HG02763 (cell line): ENCODE measurements at regions not wholly inside any gene's neighbourhood (a gene's known extent, or its start where the extent isn't known, plus 50 kb on each side); places are given as distances from the start of the nearest gene placed in this dataset.
"Not testable (repeated sequence)": the region's sequence is repeated elsewhere in the genome, so short reads cannot be mapped to it uniquely, and the experiment has no call there.

Source experiments
- ATAC-seq: cut with Tn5 transposase; IDR thresholded peaks from one replicate; pipeline ENCODE4 v1.9.1; 2021; ENCODE audit warnings: mild to moderate bottlenecking, moderate library complexity; ENCODE audit not compliant: unreplicated experiment

DNA sequence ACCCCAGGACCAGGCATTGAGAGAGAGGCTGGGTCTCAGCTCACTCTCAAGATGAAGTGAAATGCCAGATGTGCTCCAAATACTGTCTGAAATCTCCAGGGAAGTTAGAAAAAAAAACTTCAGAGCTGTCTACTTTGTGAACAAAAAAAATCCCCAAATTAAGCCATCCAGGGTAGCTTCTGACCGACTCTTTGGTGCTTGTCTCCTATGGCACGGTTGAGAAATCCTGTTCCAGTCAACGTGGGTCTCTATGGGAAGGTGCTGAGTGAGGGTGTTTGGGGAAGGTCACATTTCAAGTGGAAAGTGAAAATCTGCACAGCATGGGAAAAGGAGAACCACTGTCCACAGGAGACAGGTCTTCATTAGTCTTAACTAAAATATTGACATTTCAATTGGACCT lies 322.5 kb upstream of the CFAP20DC start:
- no peak for ATAC-seq

DNA sequence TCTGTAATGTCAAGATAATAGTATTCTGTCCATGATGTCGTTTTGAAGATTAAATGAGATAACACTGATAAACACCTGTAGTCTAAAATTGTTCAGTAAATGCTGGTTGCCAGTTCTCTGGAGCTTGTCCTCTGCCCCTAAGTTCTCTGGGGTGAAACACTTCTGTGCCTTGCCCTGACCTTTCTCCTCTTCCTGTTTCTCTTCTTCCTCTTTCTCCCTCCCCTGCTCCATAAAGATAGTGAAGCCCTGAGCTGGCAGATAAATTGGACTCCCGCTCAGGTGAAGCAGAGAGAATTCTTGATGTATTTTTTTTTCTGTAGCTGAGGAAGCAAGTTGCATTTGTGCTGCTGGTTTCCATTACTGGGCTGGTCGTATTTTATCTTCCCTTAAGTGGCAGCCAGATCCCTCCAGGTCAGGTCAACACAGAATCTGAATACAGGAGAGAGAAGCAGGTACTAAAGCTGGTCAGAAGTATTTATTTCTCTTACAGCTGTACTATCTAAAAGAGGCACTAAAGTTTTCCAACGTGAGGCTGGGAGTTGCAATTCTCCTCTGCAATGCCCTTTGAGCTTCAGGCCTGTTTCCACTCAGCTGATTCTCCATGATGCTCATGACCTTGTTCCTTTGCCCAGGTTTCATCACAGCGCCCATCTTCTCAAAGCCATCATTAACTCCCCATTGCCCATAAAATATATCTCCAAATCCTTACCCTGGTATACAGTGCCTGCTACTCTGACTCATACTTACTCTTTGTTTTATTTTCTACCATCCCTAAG lies 319.3 kb upstream of the CFAP20DC start:
- ATAC-seq, result no peak

DNA sequence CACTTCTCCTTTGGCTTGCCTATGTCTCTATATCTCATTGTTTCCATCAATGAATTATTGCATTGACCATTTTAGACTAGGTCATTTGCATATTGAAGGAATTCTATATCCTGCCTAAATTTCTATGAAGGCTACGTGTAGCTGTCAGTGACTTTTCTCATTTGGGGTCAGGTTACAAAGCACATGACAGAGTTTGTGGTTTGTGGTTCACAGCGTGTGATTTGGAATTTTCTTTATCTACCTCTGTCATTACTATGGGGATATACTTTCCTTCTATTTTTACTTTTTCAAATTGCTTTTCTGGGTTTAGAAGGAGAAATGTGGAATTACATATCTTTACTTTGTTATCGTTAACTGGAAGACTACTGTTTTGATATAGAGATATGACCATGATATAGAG lies 317.3 kb upstream of the CFAP20DC start:
- no peak for ATAC-seq

DNA sequence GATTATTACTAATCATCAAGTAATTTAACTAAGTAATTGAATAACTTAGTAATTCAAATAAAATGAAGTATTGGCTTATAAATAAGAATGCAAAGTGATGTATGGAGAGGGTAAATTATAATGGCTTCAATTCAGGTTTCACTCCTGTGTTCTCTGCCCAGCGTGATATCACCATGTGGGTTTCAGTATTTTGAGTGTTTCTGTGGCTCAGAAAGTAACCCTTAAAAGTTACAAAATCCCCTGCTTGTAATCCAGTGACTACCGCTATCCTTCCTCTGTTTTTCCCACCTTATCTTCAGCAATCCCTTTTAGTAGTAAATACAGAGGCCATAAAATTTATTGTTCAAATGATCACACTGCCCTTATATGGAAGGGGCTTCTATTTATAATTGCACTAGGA lies 316.4 kb upstream of the CFAP20DC start:
- no peak for ATAC-seq

DNA sequence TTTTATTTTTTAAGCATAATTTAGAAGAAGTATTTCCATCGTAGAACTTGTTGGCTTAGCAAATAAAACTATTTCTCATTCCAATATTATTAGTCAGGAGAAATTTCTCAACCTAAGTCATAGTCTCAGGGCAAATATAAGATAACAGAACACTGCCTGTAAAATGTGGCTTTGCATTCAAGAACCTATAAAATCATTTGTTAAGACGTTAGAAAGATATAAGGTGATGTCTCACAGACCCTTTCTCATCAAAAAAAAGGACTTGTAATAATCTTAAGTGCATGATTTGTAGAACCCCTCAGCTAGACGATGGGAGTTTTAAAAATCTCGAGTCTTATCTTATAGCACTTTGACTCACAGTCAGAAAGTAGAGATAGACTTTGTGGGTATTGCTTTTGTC lies 314.7 kb upstream of the CFAP20DC start:
- ATAC-seq, result no peak

DNA sequence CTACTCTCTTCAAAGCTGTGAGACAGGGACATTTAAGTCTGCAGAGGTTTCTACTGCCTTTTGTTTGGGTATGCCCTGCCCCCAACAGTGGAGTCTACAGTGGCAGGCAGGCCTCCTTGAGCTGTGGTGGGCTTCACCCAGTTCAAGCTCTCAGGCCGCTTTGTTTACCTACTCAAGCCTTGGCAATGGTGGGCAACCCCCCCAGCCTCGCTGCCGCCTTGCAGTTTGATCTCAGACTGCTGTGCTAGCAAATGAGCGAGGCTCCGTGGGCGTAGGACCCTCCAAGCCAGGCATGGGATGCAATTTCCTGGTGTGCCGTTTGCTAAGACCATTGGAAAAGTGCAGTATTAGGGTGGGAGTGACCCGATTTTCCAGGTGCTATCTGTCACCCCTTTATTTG lies 310.5 kb upstream of the CFAP20DC start:
- ATAC-seq, result not testable (repeated sequence)

DNA sequence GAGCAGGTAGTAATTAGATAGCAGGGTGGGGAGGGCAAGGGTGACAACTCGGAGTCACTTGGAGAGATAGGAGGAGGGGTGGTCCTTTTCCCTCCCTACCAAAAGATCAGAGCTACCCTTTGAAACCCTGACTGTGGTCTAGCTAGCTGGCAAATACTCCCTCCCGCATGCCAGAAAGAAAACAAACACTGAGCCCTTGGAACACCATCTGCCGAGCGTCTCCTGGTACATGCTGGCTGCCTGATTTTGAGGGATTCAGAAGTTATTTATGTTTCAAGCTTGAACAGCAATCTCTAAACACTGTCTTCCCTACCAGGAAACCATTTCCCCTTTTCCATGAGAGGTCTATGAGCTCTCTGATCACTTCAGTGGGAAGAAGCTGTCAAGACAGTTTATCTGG lies 291.6 kb upstream of the CFAP20DC start:
- no peak for ATAC-seq

DNA sequence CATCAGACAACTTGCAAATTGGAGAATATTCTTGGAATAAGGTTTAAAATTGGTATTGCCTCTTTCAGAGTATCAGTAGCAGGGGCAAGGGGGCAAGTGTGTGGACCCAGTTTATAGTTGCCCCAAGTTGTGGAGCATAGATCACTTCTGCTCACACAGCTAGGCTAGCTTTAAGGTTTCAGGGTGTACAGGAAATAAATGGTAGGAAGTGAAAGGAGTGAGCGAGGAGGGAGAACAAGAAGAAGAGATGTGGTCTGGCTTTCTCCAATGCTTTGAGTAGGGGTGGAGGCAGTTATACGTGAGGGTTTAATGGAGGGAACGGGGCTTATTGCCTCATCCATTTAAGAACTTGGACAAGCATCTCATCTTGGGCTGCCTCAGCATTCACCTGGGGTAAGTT lies 290.0 kb upstream of the CFAP20DC start:
- no peak for ATAC-seq

DNA sequence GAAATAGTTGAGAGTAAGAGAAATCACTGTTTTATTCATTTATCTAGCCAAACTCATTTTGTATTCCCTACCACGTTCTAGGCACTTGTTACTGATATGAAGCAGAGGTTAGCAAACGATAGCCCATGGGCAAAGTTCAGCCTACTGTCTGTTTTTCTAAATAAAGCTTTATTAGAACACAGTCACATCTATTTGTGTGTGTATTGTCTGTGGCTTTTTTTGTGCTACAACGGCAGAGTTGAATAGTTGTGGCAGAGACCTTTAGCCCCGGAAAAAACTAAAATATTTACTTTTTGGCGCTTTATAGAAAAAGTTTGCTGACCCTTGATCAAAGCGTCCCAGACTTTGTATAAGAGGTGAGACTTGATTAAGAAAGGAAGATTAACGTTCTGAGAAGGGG lies 289.1 kb upstream of the CFAP20DC start:
- ATAC-seq, result no peak

DNA sequence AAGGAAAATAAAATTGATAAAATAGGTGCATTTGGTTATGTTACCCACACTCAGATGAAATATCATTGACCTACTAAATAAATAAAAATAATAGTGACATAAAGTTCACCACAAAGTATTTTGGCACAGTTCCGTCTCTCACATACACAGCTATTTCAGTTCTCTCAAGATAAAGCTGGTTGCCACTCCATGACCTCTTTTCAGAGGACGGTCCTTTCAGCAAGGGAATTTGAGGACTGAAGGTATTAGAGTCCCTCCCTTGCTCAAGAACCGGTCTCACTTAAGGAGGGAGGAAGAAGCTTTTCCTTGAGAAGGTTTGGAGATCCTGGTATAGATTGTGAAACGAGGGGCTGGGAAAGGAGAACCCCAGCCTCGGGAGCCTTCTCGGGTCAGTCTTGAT lies 285.5 kb upstream of the CFAP20DC start:
- no peak for ATAC-seq

DNA sequence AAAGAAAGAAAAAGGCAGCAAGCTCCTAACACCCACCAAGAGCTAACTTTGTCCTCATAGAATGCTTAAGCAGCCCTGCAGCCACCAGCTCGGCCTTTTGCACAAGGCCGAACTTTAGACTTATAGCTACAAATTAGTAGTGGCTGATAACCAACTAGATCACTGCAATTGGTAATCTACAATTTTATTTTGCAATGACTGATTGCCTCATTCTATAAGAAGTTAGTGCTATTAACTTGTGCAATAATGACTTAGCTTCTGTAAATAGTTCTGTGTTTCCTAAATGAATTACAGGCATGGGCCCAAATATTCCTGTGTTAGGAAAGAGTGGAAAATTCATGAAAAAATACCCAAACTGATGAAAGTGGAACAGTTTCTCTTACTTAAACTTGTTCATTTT lies 284.8 kb upstream of the CFAP20DC start:
- no peak for ATAC-seq

DNA sequence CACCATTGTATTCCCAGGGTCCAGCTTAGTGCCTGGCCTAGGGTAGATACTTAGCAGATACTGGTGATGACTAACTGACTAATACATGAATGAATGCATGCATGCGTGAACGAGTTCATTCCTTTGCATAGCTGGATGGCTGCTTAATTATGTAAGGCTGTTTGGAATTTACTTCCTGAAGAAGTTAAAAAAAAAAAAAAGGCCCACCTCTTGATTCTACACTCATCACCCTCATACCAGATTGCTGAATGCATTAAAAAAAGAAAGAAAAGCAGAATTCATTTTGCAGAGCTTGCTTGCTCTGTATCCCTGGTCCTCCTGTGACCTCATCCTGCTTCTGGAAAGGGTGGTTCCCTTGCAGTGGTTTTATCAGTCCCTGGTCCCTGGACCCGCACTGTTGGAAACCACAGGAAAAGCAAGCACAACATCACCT lies 277.6 kb upstream of the CFAP20DC start:
- ATAC-seq, result no peak

DNA sequence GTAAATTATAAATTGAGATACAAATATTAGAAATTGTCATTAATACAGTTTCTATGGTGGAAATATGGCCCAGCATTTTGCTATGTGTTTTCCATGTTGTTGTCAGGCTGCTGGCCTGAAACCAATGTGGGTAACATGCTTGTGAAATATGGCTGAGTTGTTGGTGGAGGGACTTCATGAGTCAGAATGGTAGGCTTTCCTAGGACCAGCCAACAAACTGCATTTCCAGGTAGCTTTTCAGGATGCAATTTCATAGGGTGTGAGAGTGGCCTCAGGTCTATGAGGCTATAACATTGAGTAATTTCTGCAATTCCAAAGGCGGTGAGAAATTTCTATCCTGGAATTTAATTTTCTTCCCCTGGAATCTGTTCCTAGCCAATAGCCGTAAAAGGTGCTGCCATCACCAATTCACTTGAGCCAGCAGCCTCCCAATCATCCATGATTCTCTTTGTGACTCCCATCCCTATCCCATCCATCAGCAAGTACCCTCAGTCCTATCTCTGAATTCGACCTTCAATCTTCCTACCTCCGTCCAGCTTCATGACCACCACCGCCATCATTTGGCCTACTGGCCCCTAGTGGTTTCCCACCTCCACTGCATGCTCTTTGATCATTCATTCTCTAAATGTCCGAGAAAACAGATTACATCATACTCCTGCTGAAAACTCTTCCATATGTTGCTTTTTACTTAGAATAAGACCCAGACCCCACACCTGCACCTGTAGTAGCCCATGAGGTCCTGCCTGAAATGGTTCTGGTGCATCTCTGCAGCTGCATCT lies 276.6 kb upstream of the CFAP20DC start:
- ATAC-seq, result no peak

DNA sequence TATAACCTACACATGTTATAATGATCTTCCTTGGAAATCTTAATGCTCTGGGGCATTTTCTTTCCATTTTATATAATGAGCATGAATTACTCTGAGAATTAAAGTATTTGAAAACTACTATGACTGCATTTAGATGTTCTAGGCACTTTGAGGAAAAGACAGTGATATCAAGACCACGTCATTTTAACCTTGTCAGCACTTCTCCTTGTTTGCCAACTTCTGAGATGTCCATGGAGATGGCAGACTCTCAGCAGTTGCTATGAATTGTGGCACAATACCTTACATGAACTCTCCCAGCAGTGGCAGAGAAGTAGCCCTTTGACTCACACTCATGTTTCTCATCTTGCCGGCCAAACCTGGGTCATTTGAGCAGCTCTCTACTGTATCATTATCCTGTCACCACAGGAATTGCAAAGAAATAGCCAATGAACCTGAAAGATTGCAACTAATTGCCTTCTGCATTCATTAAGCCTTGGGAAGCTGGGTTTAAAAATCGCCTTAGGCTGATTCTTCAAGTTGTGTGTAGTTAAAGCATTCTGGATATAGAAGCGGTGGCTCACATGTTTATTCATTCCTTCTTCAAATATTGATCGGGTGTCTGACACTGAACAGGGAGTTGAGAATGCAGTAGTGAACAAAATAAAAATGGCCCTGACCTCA lies 272.2 kb upstream of the CFAP20DC start:
- no peak for ATAC-seq

DNA sequence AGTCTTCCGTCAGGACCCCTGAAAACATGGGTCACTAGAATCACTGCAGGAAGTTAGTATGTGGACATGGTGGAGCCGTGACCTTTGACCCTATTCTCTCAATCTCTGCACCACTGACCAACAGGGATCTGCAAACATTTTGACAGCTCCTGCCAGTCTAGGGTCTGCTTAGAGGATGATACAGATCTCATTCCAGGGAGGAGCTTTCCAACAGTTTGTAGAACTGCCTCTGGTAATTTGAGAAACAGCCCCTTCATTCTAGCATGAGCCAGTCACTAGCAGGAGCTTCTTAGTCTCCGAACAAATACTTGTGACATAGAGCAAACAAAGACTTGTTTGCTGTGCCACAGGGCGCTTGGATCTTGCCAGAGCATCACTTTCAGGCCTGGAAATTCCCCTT lies 270.3 kb upstream of the CFAP20DC start:
- no peak for ATAC-seq

DNA sequence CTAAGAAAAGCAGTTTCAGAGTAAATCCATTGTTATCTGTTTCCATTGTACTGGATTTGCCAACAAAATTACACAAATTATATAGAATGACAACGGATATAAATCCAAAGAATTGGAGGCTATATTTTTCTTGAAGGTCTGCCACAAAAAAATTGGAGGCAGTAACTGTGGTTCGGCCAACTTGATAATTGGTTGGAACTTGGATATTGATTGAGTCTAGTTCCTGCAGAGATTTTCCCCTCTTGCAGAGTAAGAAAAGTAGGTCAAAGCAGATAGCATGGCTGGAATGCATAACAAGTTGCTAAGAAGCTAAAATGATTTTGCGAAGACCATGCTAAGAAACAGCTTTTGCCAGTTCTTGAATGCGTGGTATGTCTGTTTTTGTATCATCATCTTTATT lies 269.6 kb upstream of the CFAP20DC start:
- no peak for ATAC-seq

DNA sequence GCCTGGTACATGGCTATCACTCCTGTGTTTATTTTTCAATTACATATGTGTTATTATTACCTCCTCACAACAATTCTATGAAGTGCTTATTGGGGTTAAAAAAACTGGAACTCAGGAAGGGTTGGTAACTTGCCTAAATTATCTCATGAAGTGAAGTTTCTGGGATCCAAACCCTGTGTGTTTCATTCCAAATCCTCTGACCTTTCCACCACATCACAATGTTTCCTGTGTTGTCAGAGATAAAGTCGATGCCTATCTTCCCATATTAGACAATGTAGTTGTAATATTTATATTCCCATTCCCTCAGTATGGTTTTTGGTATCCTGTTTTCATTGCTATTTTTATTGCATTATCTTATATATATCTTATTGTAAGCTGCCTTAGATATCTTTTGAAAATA lies 269.1 kb upstream of the CFAP20DC start:
- ATAC-seq, result no peak

DNA sequence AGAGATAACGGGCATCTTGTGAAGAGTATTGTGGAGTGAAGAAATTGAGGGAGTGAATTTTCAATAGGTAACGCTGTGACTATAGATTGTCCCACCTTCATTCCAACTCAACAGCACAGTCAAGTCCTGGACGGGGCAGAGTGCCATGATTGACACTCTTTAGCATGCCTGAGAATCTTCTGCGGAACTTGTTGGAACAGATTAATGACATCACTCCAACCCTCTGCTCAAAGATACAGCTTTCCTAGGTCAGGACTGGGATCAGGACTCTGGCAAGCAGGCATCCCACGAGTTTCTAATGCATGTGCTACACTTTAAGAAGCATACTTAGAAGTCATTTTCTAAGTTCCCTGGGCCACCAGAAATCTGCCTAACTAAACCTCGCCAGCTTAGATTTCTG lies 267.6 kb upstream of the CFAP20DC start:
- ATAC-seq, result no peak

DNA sequence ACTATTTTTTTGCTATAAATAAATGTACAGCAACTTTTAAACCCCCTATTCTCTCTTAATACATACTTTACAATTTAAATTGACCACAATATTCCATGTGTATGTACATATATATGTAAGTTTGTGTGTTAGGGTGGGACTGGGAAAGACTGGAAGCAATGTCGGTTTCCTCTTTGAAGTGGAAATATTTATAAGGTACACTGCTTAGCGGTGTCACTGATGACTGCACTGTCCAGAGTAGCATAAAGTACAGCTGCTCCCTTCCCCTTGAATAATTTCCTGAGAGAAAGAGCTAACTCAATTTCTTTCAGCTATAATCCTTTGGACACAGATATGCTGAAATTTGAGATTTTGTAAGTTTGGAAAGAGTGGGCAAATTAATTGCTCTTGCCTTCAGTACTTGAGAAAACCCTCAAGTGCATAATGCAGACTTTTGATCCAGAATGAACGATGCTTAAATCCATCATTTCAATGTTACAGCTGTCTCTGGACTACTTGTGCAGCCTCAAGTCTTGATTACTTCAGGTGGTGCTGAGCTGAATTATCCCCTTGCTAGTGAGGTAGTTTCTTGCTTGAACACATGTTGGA lies 267.0 kb upstream of the CFAP20DC start:
- ATAC-seq, result no peak

DNA sequence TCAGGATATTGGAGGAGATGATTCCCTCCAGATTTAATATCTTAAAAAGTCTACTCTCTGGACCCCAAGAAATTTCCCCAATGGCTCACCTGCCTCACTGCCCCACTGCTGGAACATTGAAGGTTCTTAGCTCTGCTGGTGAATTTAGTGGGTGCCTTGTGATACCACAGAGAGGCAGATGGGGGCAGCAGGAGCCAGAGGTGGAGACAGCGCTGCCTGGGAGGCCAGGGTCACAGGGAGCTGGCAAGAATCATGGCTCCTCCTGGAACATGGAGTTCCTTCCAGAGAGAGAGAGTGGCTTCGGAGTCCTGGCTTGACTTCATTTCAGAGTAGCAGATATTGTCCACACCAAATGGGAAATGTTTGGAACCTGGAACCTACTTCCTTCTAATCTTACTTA lies 263.5 kb upstream of the CFAP20DC start:
- ATAC-seq, result no peak

DNA sequence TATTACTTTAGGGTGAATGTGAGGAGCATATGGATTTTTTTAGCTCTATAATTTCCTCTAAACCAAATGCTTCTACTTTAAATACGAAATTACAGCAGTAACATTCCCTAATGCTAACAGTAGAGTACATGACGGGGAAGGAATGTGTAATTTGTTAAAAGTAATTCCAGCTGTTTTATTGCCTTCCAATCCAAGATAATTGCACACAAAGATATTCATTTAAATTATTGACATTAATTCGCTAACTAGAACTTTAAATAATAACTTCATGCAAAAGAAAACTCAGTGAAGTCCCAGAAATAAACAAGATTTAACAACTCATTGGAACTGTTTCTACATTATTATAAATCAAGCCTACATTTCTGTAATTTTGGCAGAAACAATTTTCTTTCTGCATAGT lies 261.4 kb upstream of the CFAP20DC start:
- ATAC-seq, result no peak

DNA sequence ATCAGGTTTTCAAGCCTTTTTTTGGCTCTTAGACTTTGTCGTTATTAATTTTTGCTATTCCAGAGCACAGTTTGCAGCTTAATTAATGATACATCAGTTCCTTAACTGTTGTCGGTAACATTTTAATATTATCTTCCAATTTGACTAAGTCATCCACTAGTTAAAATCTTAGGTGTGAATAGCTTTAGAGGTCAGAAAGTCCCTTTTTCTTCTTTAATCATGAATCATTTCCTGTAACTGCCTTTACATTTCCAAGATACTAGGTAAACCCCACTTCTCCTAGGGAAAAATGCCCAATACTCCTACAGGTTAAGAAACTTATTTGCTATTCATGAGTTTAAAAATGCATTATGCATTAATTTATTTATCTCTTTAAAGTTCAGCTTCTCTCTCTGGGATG lies 260.9 kb upstream of the CFAP20DC start:
- ATAC-seq, result no peak
